GM18508 (cell line): ENCODE measurements at regions not wholly inside any gene's neighbourhood (a gene's known extent, or its start where the extent isn't known, plus 50 kb on each side); places are given as distances from the start of the nearest gene placed in this dataset.
"Not testable (repeated sequence)": the region's sequence is repeated elsewhere in the genome, so short reads cannot be mapped to it uniquely, and the experiment has no call there.

ENCODE experiments used
- ATAC-seq: cut with Tn5 transposase; IDR thresholded peaks from one replicate; pipeline ENCODE4 v1.9.1; 2021; ENCODE audit warnings: moderate number of reproducible peaks; ENCODE audit not compliant: insufficient read depth, unreplicated experiment

- ATAC-seq: no peak
These were observed 109.9 kb upstream of the SLC30A5 start for GRCh38 chr5:68983959-68984358.

- ATAC-seq: no peak
These were observed 102.3 kb upstream of the SLC30A5 start for GRCh38 chr5:68991279-68992084.

DNA sequence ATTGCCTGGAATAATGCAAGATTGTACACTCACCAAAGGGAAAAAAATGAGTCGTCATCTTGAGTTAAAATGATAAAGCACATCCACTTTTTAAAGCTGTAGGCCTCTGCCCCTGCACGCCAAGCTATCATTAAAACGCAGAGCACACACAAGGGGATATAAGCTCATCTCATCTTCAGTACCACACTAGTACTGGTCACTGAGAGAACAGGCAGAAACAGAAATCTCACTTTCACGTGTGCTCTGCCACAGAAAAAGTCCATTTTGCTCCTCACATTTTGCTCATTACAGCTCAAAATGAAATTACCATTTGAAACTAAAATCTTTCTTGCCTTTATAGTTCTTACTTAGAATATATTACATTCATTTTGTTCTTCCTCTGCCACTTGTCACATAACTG, 99.2 kb upstream of the SLC30A5 start:
- ATAC-seq: peak; percentile 50

GRCh38 chr5:68995845-68996545, 97.8 kb upstream of the SLC30A5 start:
- no peak for ATAC-seq

DNA sequence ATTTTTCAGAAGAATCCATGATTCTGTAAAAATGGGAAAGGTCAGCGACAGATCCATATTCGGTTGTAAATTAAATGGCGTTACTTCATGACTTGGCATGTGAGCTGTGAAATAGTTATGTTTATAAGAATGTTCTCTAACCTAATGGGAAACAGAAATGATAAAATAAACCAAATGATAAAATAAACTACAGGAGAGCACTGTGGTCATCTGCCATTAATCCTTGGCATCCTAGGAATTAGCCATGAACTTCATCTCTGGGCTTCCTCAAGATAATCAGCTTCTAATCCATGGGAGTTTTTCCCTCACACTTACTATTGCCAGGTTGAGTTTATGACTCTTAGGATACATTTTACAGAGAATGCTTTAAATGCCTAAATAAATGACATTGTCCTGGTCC, 94.6 kb upstream of the SLC30A5 start:
- ATAC-seq: no peak

DNA sequence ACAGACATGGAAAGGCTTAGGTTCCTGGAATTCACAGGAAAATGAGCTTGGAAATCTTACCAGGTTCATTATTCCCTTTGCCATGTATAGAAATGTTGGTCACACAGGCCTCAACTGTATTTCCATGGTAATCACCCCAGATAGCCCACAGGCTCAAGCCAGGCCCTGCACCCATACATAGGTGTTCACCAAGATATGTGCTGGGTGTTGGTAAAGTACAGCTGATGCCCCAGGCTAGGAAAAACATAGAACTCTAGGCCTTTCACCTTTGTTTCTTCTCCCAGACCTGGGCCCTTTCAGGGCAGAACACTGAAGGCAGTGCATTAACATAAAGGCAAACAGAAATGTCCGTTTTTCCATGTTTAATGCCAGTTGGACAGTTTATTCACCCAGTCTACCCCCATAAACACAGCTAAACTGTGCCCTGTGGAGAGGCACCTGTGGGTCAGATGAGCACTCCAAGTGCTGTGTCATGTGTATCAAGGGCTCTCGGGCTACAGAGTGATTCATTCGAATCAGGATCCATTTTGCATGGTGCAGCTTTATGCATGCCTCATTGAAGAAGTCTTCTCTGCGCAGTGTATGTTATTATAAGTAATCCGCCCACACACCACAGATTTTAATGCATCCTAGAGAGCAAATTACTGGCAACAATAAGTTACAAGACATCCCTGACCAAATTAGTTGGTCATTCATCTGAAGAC, 93.4 kb upstream of the SLC30A5 start:
- no peak for ATAC-seq

DNA sequence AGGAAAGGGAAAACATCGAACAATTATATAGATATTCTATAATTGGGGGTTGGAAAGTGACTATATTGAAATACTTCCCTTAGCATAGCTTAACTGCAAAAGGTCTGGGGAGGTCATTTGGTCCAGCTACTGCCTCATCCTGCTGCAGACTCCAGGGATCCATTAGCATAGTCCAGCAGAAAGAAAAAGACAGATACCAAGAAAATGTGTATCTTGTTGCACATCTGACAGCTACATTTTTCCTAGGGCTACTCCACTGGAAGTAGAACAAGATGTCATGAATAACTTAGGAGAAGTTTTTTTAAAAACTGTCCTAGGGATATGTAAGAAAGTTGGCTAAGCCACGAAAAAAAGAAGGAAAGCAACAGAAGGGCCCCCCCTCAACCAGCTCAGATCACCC, 92.9 kb upstream of the SLC30A5 start:
- ATAC-seq: no peak

GRCh38 chr5:69001627-69002026, 92.2 kb upstream of the SLC30A5 start:
- ATAC-seq: no peak

- ATAC-seq: no peak
These were observed 89.7 kb upstream of the SLC30A5 start for GRCh38 chr5:69004127-69004526.

DNA sequence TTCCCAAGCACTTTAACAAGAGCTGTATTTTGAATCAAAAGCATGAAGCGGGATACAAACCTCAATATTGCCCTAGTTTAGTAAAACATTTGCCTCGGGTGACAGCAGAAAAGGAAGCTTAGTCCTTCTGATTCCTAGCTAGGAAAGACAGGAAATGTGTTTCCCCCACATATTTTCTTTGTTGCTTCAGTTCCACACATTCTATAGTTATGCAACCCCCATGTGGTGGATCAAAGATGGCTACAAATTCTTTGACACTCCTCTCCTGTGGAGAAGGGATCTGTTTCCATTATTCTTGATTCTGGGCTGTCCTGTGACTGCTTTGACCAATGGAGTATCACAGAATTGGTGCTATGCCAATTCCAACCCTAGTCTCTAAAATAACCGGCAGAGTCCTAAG, 89.1 kb upstream of the SLC30A5 start:
- no peak for ATAC-seq

DNA sequence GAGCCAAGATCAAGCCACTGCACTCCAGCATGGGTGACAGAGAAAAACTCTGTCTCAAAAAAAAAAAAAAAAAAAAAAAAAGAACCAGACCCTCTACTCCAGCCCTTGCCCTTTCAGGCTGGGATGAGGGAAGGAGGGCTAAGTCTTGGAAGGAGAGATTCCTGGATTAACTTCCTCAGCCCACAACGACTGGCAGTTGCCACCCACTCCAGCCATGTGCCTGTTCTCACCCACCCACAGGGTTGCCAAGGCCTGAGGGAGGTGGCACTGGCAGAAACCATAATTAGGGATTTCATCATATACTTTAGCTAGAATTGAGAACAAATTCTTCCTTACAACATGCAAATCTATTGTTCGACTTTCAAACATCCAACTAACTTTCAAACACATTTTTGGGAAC, 87.8 kb upstream of the SLC30A5 start:
- no peak for ATAC-seq

- no peak for ATAC-seq
These were observed 86.7 kb upstream of the SLC30A5 start for GRCh38 chr5:69007163-69007562.

DNA sequence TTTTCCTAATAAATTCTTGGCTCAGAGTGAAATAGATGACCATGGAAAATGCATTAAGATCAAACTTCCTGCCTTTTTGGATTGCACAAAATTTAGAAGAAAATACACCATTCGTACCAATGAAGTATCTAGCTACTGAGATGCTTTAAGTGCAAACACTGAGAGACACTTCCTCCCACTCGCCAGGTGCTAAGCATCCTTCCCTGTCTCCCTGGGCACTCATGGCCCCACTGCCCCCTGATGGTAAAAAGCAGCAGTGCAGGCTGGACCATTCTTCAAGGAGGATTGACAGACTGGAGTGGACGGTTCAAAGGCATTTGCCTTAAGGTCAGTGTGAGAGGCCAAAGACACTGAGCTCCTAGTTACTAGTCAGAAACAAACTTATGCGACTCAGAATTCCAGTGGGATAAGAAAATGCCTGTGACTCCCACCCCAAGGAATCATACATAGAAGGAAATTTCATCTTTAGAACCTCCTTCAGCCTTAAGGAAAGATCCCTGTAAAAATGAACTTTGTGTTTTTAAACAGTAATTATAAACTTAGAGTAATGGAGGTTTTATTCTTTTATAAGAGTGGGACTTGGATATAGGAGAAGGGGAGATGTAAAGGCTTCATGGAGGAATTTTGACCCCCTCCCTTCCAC, 86.0 kb upstream of the SLC30A5 start:
- peak; percentile 76 for ATAC-seq

DNA sequence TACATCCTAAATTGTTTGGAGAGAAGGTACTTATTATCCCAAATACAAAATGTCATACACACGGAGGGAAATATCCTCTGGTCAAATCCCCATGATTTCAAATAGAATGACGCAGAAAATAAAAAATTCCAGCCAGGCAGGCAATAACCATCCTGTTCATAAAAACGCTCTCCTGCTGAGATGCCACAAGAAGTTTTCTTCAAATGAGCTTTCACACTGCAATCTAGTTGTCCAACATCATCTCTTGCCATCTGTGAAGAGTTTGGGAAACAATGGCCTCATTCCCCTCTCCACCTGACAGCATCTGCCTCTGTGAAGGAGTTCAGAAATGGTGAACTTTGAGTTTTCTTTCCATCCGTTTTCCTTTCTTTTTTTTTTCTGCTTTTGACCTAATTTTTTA, 83.3 kb upstream of the SLC30A5 start:
- ATAC-seq: no peak

- no peak for ATAC-seq
These were observed 81.9 kb upstream of the SLC30A5 start for GRCh38 chr5:69011910-69012309.

- ATAC-seq: no peak
These were observed 80.3 kb upstream of the SLC30A5 start for GRCh38 chr5:69013481-69013880.

DNA sequence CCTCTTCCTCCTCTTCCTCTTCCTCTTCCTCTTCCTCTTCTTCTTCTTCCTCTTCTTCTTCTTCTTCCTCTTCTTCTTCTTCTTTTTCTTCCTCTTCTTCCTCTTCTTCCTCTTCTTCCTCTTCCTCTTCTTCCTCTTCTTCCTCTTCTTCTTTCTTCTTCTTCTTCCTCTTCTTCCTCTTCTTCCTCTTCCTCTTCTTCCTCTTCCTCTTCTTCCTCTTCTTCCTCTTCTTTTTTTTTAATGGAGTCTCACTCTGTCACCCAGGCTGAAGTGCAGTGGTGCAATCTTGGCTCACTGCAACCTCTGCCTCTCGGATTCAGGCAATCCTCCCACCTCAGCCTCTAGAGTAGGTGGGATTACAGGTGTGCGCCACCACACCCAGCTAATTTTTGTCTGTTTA, 79.8 kb upstream of the SLC30A5 start:
- not testable (repeated sequence) for ATAC-seq

DNA sequence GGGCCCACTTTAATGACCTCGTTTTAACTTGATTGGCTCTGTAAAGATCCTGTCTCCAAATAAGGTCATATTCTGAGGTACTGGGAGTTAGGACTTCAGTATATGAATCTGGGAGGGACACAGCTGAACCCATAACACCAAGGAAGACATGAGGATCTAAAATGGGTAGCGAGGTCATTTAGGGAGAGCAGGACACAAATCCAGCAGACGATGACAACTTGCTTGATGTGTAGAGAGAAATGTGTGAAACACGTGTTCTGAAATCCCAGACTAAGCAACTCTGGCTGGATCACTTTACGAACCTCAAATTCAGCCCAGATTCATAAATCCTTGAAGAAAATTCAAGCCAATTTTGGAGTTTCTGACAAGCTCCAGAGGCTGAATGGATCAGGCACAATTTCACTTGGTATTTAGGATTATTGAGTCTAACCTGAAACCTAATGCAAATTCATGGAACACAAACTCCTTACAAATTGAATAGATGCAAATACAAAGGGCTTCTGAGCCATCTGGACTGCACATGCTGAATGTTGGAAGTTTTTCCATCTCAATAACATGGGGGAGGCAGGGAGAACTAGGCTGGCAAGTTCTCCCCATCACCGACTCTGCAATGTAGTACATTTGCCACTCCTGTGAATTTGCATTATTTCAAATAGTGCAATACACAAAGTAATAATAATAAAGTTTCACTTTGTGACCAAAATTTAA, 74.0 kb upstream of the SLC30A5 start:
- no peak for ATAC-seq

DNA sequence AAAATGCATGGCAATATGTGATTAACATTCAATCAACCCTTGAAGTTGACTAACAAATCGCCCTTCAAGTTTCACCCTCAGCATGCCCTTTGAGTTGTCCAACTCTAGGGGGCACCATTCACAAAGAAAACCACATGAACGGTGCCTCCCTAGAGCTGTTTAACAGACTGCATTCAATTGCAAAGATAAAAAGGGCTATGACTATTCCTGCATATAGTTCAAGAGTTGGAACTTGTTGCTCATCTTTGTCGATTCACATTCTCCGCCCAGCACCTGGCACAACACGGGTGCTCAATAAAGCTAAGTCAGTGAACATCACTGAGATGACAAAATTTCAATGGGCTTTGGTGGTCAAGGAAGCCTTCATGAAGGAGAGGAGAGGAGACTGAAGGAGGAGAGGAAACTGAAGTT, 69.6 kb upstream of the SLC30A5 start:
- ATAC-seq: no peak

DNA sequence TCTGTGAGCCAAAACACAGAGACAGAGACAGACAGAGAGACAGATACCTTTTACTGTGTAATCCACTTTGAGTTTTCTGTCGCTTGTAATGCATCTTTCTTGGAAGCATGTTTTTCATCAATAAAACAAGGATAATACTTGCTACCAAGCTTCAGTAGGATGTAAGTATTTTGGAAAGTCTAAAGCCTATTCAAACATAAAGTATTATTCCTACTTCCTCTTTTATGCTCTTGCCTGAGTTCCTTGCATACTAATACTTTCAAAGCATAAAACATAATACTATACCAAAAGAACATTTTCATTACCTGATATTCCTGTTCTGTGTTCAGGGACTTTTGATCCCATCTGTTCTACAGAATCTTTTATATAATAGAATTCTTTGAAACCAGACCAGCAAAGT, 64.5 kb upstream of the SLC30A5 start:
- ATAC-seq: no peak
